ES-I3 (cell line): ENCODE measurements at regions not wholly inside any gene's neighbourhood (a gene's known extent, or its start where the extent isn't known, plus 50 kb on each side); places are given as distances from the start of the nearest gene placed in this dataset.

Experiments
- H3K36me3 ChIP-seq: 2 replicates; pipeline ENCODE4 v1.6.1; 2013; ENCODE audit warnings: mild to moderate bottlenecking, low read length, control low read depth, moderate library complexity; ENCODE audit not compliant: insufficient read depth
- H3K4me1 ChIP-seq: 2 replicates; pipeline ENCODE4 v1.6.1; 2013; ENCODE audit warnings: mild to moderate bottlenecking, control low read depth, low read length; ENCODE audit not compliant: insufficient read depth
- H3K9ac ChIP-seq: 2 replicates; pipeline ENCODE4 v1.6.1; 2013; ENCODE audit warnings: low read depth, mild to moderate bottlenecking, low read length, moderate library complexity
- H3K9me3 ChIP-seq: 2 replicates; pipeline ENCODE4 v1.6.1; 2013; ENCODE audit warnings: mild to moderate bottlenecking, low read length, moderate library complexity; ENCODE audit not compliant: control insufficient read depth, insufficient read depth

DNA sequence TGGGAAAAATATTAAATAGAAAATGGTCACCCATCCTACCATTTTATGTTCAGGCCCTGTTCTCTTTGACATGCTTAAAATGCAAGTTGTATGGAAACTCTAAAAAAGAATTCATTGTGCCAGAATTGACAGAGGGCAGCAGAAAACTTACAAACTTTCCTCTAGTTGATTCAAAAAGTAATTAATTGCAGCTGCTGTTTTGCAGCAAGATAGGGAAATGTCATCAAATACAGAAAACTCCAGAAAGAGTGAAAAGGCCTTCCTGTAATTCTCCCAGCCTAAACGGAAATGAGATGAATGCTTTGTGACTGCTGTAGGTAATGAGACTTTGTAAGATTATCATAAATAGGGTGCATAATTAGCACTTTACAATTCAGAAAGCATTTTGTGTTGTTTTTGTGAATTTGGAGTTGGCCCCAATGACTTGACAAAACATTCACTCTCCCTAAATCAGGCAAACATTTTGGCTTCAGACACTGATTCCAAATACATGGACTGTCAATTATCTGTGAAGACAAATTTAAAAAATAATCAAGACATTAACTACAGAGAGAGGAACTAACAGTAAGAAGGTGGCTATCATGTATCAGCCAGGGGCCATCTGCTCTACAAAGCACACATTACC, 861.8 kb downstream of the SQOR start:
- Histone ChIP-seq H3K9me3 (no peaks in the 10 kb centered on the region), H3K36me3 (no peaks in the 10 kb centered on the region), H3K4me1 (no peaks in the 10 kb centered on the region), H3K9ac (no peak overlapping the region)

GRCh38 chr15:46502667-46503066, 867.8 kb downstream of the SQOR start:
- no peaks in the 10 kb centered on the region for H3K9me3 ChIP-seq
- no peaks in the 10 kb centered on the region for H3K36me3 ChIP-seq
- no peak overlapping the region for H3K9ac ChIP-seq
- H3K4me1 ChIP-seq: no peaks in the 10 kb centered on the region

- H3K4me1 ChIP-seq: no peaks in the 10 kb centered on the region
- no peak overlapping the region for H3K9ac ChIP-seq
- no peaks in the 10 kb centered on the region for H3K9me3 ChIP-seq
- H3K36me3 ChIP-seq: no peaks in the 10 kb centered on the region
Measured at GRCh38 chr15:46518381-46518780, 883.6 kb downstream of the SQOR start.

DNA sequence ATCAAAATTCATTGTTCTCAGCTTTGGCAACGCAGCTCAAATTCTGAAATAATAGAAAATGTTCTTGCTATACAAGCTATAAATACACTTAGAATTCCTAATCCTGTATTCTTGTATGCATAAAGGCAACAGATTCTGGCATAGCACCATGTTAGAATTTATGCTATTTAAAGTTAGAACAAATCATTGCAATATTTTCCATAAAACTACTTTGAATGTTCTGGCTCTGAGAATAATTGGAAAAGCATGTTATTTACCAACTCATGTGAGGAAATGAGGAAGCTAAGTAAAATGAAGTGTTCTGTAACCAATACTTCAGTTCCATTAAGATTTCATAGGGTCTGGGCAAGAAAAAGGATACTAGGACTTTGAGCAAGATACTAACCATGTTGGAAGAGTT, 888.9 kb downstream of the SQOR start:
- no peaks in the 10 kb centered on the region for H3K9me3 ChIP-seq
- H3K9ac ChIP-seq: no peak overlapping the region
- H3K36me3 ChIP-seq: no peaks in the 10 kb centered on the region
- no peaks in the 10 kb centered on the region for H3K4me1 ChIP-seq

- no peaks in the 10 kb centered on the region for H3K4me1 ChIP-seq
- no peaks in the 10 kb centered on the region for H3K9me3 ChIP-seq
- H3K36me3 ChIP-seq: no peaks in the 10 kb centered on the region
- no peak overlapping the region for H3K9ac ChIP-seq
Measured at GRCh38 chr15:46525984-46526725, 891.3 kb downstream of the SQOR start.

DNA sequence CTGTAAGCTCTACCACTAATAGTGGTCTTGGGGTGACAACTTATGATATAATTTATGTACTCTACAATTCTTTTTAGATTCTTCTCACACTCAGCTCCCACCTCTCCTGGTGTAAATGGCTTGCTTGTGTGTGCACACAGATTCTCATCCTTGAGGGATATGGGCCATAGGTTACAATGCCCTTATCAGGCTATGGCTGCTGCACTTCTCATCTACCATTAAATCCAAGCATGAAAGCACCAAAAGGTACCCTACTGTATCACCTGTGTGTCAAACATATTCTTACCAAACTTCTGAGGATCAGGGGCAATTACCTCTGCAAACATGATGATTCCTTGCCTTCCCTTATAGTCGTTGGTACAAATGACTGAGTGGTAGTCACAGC, 891.9 kb downstream of the SQOR start:
- Histone ChIP-seq H3K9ac (no peak overlapping the region), H3K4me1 (no peaks in the 10 kb centered on the region), H3K9me3 (no peaks in the 10 kb centered on the region), H3K36me3 (no peaks in the 10 kb centered on the region)

DNA sequence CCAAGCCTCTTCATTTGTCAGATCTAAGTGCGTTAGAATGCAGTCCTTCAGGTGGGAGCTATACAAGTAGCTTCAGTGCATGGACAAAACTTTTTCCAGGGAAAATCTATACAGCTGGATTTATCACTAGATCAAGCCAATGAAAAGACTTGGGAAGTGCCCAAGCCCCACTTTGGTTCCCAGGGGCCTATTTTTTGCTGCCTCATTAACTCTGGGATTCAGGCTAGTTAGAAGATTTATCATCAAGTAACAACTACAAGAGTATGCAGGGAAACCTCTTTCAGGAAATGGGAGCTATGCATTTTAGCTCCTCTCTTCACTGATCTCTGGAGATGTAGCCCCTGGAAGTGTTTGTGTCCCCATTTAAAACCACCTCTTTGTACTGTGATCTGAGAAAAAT, 908.8 kb downstream of the SQOR start:
- Histone ChIP-seq H3K9me3 (no peaks in the 10 kb centered on the region), H3K36me3 (no peaks in the 10 kb centered on the region), H3K4me1 (no peaks in the 10 kb centered on the region), H3K9ac (no peak overlapping the region)

DNA sequence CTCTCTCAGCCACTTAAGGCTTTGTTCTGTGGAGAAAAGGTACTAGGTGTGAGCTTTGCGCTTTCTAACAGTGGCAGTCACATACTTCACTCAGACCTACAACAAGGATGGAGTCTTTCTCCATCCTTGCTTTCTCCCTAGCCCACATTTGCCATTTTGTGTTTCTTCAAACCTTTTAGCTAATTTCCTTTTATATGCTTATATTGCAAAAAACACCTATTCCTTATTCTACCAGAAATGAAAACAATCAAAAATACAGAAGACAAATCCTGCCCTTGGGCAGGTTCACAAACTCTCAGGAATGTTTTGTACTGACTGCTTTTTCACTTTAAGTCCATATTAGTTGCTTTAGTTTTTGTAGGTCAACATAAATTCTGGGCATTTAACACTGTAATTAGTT, 914.2 kb downstream of the SQOR start:
- no peaks in the 10 kb centered on the region for H3K4me1 ChIP-seq
- no peaks in the 10 kb centered on the region for H3K36me3 ChIP-seq
- H3K9ac ChIP-seq: no peak overlapping the region
- H3K9me3 ChIP-seq: no peaks in the 10 kb centered on the region

- Histone ChIP-seq H3K4me1 (no peaks in the 10 kb centered on the region), H3K36me3 (no peaks in the 10 kb centered on the region), H3K9ac (no peak overlapping the region), H3K9me3 (no peaks in the 10 kb centered on the region)
Measured at GRCh38 chr15:46552316-46552715, 917.5 kb downstream of the SQOR start.

- Histone ChIP-seq H3K4me1 (no peaks in the 10 kb centered on the region), H3K36me3 (no peaks in the 10 kb centered on the region), H3K9ac (no peak overlapping the region), H3K9me3 (no peaks in the 10 kb centered on the region)
Measured at GRCh38 chr15:46555547-46555946, 920.7 kb downstream of the SQOR start.

- Histone ChIP-seq H3K36me3 (no peaks in the 10 kb centered on the region), H3K9me3 (no peaks in the 10 kb centered on the region), H3K9ac (no peak overlapping the region), H3K4me1 (no peaks in the 10 kb centered on the region)
Measured at GRCh38 chr15:46556010-46556409, 921.2 kb downstream of the SQOR start.

DNA sequence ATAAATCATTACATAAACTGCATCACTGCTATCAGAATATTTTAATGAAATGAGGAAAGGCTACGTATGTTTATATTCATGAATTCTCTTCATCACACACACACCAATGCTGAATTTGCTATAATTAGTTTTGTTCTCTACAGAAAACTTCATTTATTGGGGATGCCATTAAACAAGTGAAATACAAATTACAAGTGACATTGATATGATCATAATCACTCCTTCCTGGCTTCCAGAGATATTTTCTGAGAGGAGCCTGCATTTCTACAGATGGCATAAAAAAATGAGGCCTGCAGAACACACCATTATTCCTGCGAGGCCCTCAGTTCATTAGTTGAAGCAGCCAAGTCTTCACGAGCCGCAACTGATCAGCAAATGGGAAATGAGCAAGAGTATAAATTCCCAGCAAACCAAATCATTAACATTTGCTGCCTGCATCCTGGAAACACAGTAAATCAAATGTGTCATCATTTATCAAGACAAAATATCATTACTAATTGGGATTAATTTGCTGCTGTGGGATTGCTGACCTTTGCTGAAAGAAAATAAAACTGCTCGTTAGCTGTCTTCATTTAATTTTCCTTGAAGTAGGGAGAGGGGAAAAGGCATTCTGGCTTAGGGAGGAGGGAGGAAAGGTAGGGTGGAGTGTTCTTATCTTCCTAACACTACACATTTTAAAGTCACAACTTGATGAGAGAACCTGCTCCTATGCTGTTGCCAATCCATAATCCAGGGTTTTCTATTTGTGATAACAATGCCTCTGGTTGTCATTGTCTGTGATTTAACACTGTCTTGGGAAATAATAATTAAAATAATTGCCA, 921.9 kb downstream of the SQOR start:
- Histone ChIP-seq H3K36me3 (no peaks in the 10 kb centered on the region), H3K9ac (no peak overlapping the region), H3K9me3 (no peaks in the 10 kb centered on the region)

GRCh38 chr15:46567968-46568367, 933.1 kb downstream of the SQOR start:
- H3K4me1 ChIP-seq: no peaks in the 10 kb centered on the region
- H3K36me3 ChIP-seq: no peaks in the 10 kb centered on the region
- no peaks in the 10 kb centered on the region for H3K9me3 ChIP-seq
- H3K9ac ChIP-seq: no peak overlapping the region

More for the DNA sequence above, 921.9 kb downstream of the SQOR start:
- no peaks in the 10 kb centered on the region for H3K4me1 ChIP-seq

DNA sequence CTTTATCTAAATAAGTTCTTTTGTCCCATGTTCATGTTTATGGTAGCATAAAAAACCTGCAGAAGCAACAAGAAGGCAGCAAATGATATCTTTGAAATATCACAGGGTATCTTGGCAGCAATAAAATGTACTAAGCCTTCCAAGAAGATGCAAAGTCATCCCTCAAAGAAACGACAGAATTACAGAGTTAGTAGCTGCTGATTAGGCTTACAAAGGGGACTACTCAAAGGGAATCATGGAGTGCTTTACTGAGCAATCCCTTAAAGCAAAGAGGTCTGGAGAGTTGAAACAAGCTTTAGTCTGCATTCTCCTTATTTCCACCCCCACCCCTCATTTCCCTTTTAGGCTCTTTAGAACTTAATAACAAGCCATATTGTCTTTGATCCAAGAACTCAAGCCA, 935.0 kb downstream of the SQOR start:
- H3K9ac ChIP-seq: no peak overlapping the region
- no peaks in the 10 kb centered on the region for H3K36me3 ChIP-seq
- no peaks in the 10 kb centered on the region for H3K9me3 ChIP-seq
- H3K4me1 ChIP-seq: no peaks in the 10 kb centered on the region
